CD8-positive, alpha-beta memory T cell (primary cell): ENCODE measurements at regions not wholly inside any gene's neighbourhood (a gene's known extent, or its start where the extent isn't known, plus 50 kb on each side); places are given as distances from the start of the nearest gene placed in this dataset.

ENCODE experiments used
- CTCF ChIA-PET: fragments of 350-600 bp; sonication (Branson Sonifier 250); formaldehyde crosslinking; loops from one replicate; lab custom pipeline; 2021; ENCODE audit warnings: antibody characterized with exemption; lab: Charles Lee
- POLR2A ChIA-PET: fragments of 350-600 bp; sonication (Branson Sonifier 250); formaldehyde crosslinking; loops from one replicate; lab custom pipeline; 2021; ENCODE audit warnings: antibody characterized with exemption; lab: Charles Lee
- DNase-seq, 5 donors: peaks; one replicate each; pipeline versions ENCODE4 v3.0.0 to v3.0.0-alpha.2; 2020 to 2022; ENCODE audit warnings: mixed read lengths in 1 of 5
- H3K27ac ChIP-seq: one replicate; pipeline ENCODE4 v1.7.0; 2013; ENCODE audit warnings: low read depth, mild to moderate bottlenecking, low read length, moderate library complexity
- H3K27me3 ChIP-seq: 2 replicates; pipeline ENCODE4 v1.7.0; 2013; ENCODE audit warnings: low read length, mild to moderate bottlenecking; ENCODE audit not compliant: insufficient read depth, poor library complexity, severe bottlenecking
- H3K36me3 ChIP-seq: 2 replicates; pipeline ENCODE4 v1.7.0; 2013; ENCODE audit warnings: mild to moderate bottlenecking, low read length, moderate library complexity; ENCODE audit not compliant: insufficient read depth
- H3K4me1 ChIP-seq: 2 replicates; pipeline ENCODE4 v1.7.0; 2013; ENCODE audit warnings: mild to moderate bottlenecking, low read length, moderate library complexity; ENCODE audit not compliant: insufficient read depth
- H3K4me3 ChIP-seq: 2 replicates; pipeline ENCODE4 v1.7.0; 2013; ENCODE audit warnings: mild to moderate bottlenecking, low read length
- H3K9me3 ChIP-seq: 2 replicates; pipeline ENCODE4 v1.7.0; 2013; ENCODE audit warnings: mild to moderate bottlenecking, low read length
- H3K27ac Mint-ChIP-seq, 8 donors: one replicate each; pipeline ENCODE4 v1.8.0; 2020 to 2021; ENCODE audit warnings: mixed read lengths in 8 of 8, mild to moderate bottlenecking in 6 of 8, inconsistent platforms in 3 of 8, moderate library complexity in 3 of 8
- H3K27me3 Mint-ChIP-seq, 2 donors: one replicate each; pipeline ENCODE4 v1.8.0; 2020 to 2021; ENCODE audit warnings: mixed read lengths in 2 of 2, mild to moderate bottlenecking in 1 of 2, moderate library complexity in 1 of 2
- H3K36me3 Mint-ChIP-seq, 3 donors: one replicate each; pipeline ENCODE4 v1.8.0; 2020 to 2021; ENCODE audit warnings: mixed read lengths in 3 of 3, inconsistent platforms in 1 of 3, mild to moderate bottlenecking in 1 of 3
- H3K4me1 Mint-ChIP-seq, 3 donors: one replicate each; pipeline ENCODE4 v1.8.0; 2020 to 2021; ENCODE audit warnings: mixed read lengths in 3 of 3, inconsistent platforms in 1 of 3, mild to moderate bottlenecking in 1 of 3
- H3K4me3 Mint-ChIP-seq, 7 donors: one replicate each; pipeline ENCODE4 v1.8.0; 2020 to 2021; ENCODE audit warnings: mixed read lengths in 7 of 7, mild to moderate bottlenecking in 6 of 7, moderate library complexity in 4 of 7, inconsistent platforms in 2 of 7
- H3K9me3 Mint-ChIP-seq, 5 donors: one replicate each; pipeline ENCODE4 v1.8.0; 2020 to 2022; ENCODE audit warnings: mixed read lengths in 5 of 5, mild to moderate bottlenecking in 3 of 5, moderate library complexity in 2 of 5, inconsistent platforms in 1 of 5

GRCh38 chr5:113922343-113922742, 408.8 kb downstream of the YTHDC2 start:
- Mint-ChIP-seq H3K9me3 (peaks cover 2 to 5% (median 4%) of the 10 kb centered on the region in 5 donors), H3K27me3 (no peaks in the 10 kb centered on the region), H3K4me1 (no peaks in the 10 kb centered on the region), H3K27ac (no peak overlapping the region), H3K4me3 (no peak overlapping the region), H3K36me3 (no peaks in the 10 kb centered on the region)
- no peaks in the 10 kb centered on the region for H3K9me3 ChIP-seq
- H3K27me3 ChIP-seq, result no peaks in the 10 kb centered on the region
- H3K27ac ChIP-seq, result no peak overlapping the region
- CTCF ChIA-PET, result no interaction called here
- no peaks in the 10 kb centered on the region for H3K36me3 ChIP-seq
- no peak for DNase-seq
- H3K4me1 ChIP-seq, result no peaks in the 10 kb centered on the region
- no peak overlapping the region for H3K4me3 ChIP-seq
- POLR2A ChIA-PET, result no interaction called here

- Mint-ChIP-seq H3K27me3 (no peaks in the 10 kb centered on the region), H3K36me3 (no peaks in the 10 kb centered on the region), H3K9me3 (peaks cover 0 to 5% (median 4%) of the 10 kb centered on the region in 5 donors), H3K4me3 (no peak overlapping the region), H3K4me1 (no peaks in the 10 kb centered on the region), H3K27ac (no peak overlapping the region)
- Histone ChIP-seq H3K9me3 (no peaks in the 10 kb centered on the region), H3K36me3 (no peaks in the 10 kb centered on the region), H3K4me3 (no peak overlapping the region), H3K27ac (no peak overlapping the region), H3K27me3 (no peaks in the 10 kb centered on the region), H3K4me1 (no peaks in the 10 kb centered on the region)
- ChIA-PET CTCF (no interaction called here), POLR2A (no interaction called here)
- DNase-seq, result no peak
Measured at GRCh38 chr5:113935453-113935852, 422.0 kb downstream of the YTHDC2 start.

GRCh38 chr5:113937301-113937700, 423.8 kb downstream of the YTHDC2 start:
- Mint-ChIP-seq H3K4me1 (no peaks in the 10 kb centered on the region), H3K36me3 (no peaks in the 10 kb centered on the region), H3K27ac (no peak overlapping the region), H3K27me3 (no peaks in the 10 kb centered on the region), H3K4me3 (no peak overlapping the region), H3K9me3 (peaks cover 0 to 5% (median 2%) of the 10 kb centered on the region in 5 donors)
- Histone ChIP-seq H3K36me3 (no peaks in the 10 kb centered on the region), H3K27ac (no peak overlapping the region), H3K4me1 (no peaks in the 10 kb centered on the region), H3K9me3 (no peaks in the 10 kb centered on the region), H3K27me3 (no peaks in the 10 kb centered on the region), H3K4me3 (no peak overlapping the region)
- CTCF ChIA-PET, result no interaction called here
- POLR2A ChIA-PET, result no interaction called here
- no peak for DNase-seq

- Mint-ChIP-seq H3K27ac (no peak overlapping the region), H3K27me3 (no peaks in the 10 kb centered on the region), H3K4me1 (no peaks in the 10 kb centered on the region), H3K36me3 (no peaks in the 10 kb centered on the region), H3K4me3 (no peak overlapping the region), H3K9me3 (peaks cover 0 to 9% (median 6%) of the 10 kb centered on the region in 5 donors)
- Histone ChIP-seq H3K36me3 (no peaks in the 10 kb centered on the region), H3K4me1 (no peaks in the 10 kb centered on the region), H3K27ac (no peak overlapping the region), H3K27me3 (no peaks in the 10 kb centered on the region), H3K9me3 (no peaks in the 10 kb centered on the region), H3K4me3 (no peak overlapping the region)
- POLR2A ChIA-PET, result no interaction called here
- DNase-seq, result no peak
- CTCF ChIA-PET, result no interaction called here
Measured at GRCh38 chr5:113939988-113940387, 421.9 kb upstream of the KCNN2 start.

GRCh38 chr5:113950186-113950585, 411.7 kb upstream of the KCNN2 start:
- Histone ChIP-seq H3K4me1 (no peaks in the 10 kb centered on the region), H3K9me3 (no peaks in the 10 kb centered on the region), H3K27me3 (no peaks in the 10 kb centered on the region), H3K27ac (no peak overlapping the region), H3K36me3 (no peaks in the 10 kb centered on the region), H3K4me3 (no peak overlapping the region)
- H3K27me3 Mint-ChIP-seq, result no peaks in the 10 kb centered on the region
- peaks cover 3 to 32% (median 5%) of the 10 kb centered on the region in 5 donors for H3K9me3 Mint-ChIP-seq
- no peak overlapping the region for H3K4me3 Mint-ChIP-seq
- no peaks in the 10 kb centered on the region for H3K4me1 Mint-ChIP-seq
- H3K27ac Mint-ChIP-seq, result no peak overlapping the region
- POLR2A ChIA-PET, result no interaction called here
- DNase-seq, result no peak
- CTCF ChIA-PET, result no interaction called here
- peaks cover 0 to 1% (median 0%) of the 10 kb centered on the region in 3 donors for H3K36me3 Mint-ChIP-seq

GRCh38 chr5:113965225-113965624, 396.6 kb upstream of the KCNN2 start:
- Histone ChIP-seq H3K36me3 (no peaks in the 10 kb centered on the region), H3K4me1 (no peaks in the 10 kb centered on the region), H3K9me3 (no peaks in the 10 kb centered on the region), H3K27me3 (no peaks in the 10 kb centered on the region), H3K27ac (no peak overlapping the region), H3K4me3 (no peak overlapping the region)
- Mint-ChIP-seq H3K4me1 (no peaks in the 10 kb centered on the region), H3K27ac (no peak overlapping the region), H3K9me3 (peaks cover 4 to 12% (median 6%) of the 10 kb centered on the region in 5 donors), H3K4me3 (no peak overlapping the region), H3K36me3 (no peaks in the 10 kb centered on the region), H3K27me3 (no peaks in the 10 kb centered on the region)
- no peak for DNase-seq
- CTCF ChIA-PET, result no interaction called here
- POLR2A ChIA-PET, result no interaction called here

GRCh38 chr5:113969901-113970300, 392.0 kb upstream of the KCNN2 start:
- Histone ChIP-seq H3K27me3 (no peaks in the 10 kb centered on the region), H3K27ac (no peak overlapping the region), H3K9me3 (no peaks in the 10 kb centered on the region), H3K36me3 (no peaks in the 10 kb centered on the region), H3K4me1 (no peaks in the 10 kb centered on the region), H3K4me3 (no peak overlapping the region)
- POLR2A ChIA-PET, result no interaction called here
- no peak overlapping the region for H3K4me3 Mint-ChIP-seq
- CTCF ChIA-PET, result no interaction called here
- H3K4me1 Mint-ChIP-seq, result no peaks in the 10 kb centered on the region
- no peak for DNase-seq
- H3K27me3 Mint-ChIP-seq, result no peaks in the 10 kb centered on the region
- H3K36me3 Mint-ChIP-seq, result no peaks in the 10 kb centered on the region
- H3K27ac Mint-ChIP-seq, result no peak overlapping the region
- peaks cover 0 to 11% (median 3%) of the 10 kb centered on the region in 5 donors for H3K9me3 Mint-ChIP-seq

GRCh38 chr5:113971454-113971853, 390.4 kb upstream of the KCNN2 start:
- no peak overlapping the region for H3K4me3 ChIP-seq
- H3K27me3 Mint-ChIP-seq, result no peaks in the 10 kb centered on the region
- no peak for DNase-seq
- no peaks in the 10 kb centered on the region for H3K27me3 ChIP-seq
- H3K27ac Mint-ChIP-seq, result no peak overlapping the region
- H3K36me3 ChIP-seq, result no peaks in the 10 kb centered on the region
- H3K4me1 Mint-ChIP-seq, result no peaks in the 10 kb centered on the region
- ChIA-PET CTCF (no interaction called here), POLR2A (no interaction called here)
- H3K9me3 Mint-ChIP-seq, result peaks cover 0 to 4% (median 3%) of the 10 kb centered on the region in 5 donors
- H3K27ac ChIP-seq, result no peak overlapping the region
- no peaks in the 10 kb centered on the region for H3K36me3 Mint-ChIP-seq
- no peaks in the 10 kb centered on the region for H3K4me1 ChIP-seq
- no peak overlapping the region for H3K4me3 Mint-ChIP-seq
- no peaks in the 10 kb centered on the region for H3K9me3 ChIP-seq

GRCh38 chr5:113974976-113975375, 386.9 kb upstream of the KCNN2 start:
- no peak overlapping the region for H3K27ac ChIP-seq
- no peaks in the 10 kb centered on the region for H3K4me1 ChIP-seq
- DNase-seq, result no peak
- H3K4me3 ChIP-seq, result no peak overlapping the region
- no peaks in the 10 kb centered on the region for H3K9me3 ChIP-seq
- Mint-ChIP-seq H3K36me3 (no peaks in the 10 kb centered on the region), H3K9me3 (peaks cover 0 to 9% (median 4%) of the 10 kb centered on the region in 5 donors), H3K27me3 (no peaks in the 10 kb centered on the region), H3K4me1 (no peaks in the 10 kb centered on the region), H3K4me3 (no peak overlapping the region), H3K27ac (no peak overlapping the region)
- ChIA-PET CTCF (no interaction called here), POLR2A (no interaction called here)
- no peaks in the 10 kb centered on the region for H3K27me3 ChIP-seq
- no peaks in the 10 kb centered on the region for H3K36me3 ChIP-seq
